ENCODE measurements at regions not wholly inside any gene's neighbourhood (a gene's known extent, or its start where the extent isn't known, plus 50 kb on each side); places are given as distances from the start of the nearest gene placed in this dataset.
A peak's percentile ranks its signal among the peaks of the same experiment; 100 is the strongest.

DNA sequence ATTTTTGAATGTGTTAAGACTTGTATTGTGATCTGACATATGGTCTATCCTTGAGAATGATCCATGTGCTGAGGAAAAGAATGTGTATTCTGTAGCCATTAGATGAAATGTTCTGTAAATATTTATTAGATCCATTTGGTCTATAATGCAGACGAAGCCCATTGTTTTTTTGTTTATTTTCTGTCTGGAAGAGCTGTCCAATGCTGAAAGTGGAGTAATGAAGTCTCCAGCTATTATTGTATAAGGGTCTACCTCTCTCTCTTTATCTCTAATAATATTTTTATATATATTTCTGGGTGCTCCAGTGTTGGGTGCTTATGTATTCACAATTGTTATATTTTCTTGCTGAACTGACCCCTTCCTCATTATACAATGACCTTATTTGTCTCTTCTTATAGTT lies 250.6 kb upstream of the GADL1 start:
- no TSS peak for BruUV-seq (replicated peaks)
- DNase-seq (ENCODE audit: low spot score) = no peak
- ChIA-PET POLR2A (no interaction called here), CTCF (ENCODE audit: low intra/inter-chr PET ratio, low total read pairs) (no interaction called here)
- Histone ChIP-seq H3K4me1 (ENCODE audit: insufficient read depth, low read length) (no peaks in the 10 kb centered on the region), H2AFZ (ENCODE audit: low read length) (no peak overlapping the region), H3K27me3 (ENCODE audit: control insufficient read depth in 1 of 2, insufficient read depth in 2 of 2, low read length in 2 of 2) (no peaks in the 10 kb centered on the region), H3K27ac (ENCODE audit: extremely low read length, insufficient read depth, low read length) (no peak overlapping the region), H3K79me2 (ENCODE audit: insufficient read depth, low read length) (no peaks in the 10 kb centered on the region), H3K36me3 (replicated peaks in 1 of 2; ENCODE audit: control insufficient read depth in 1 of 2, insufficient read depth in 2 of 2, low read length in 2 of 2) (no peaks in the 10 kb centered on the region), H3K9me3 (ENCODE audit: low read length) (peaks cover 13% of the 10 kb centered on the region), H3K4me3 (replicated peaks in 1 of 3; ENCODE audit: insufficient read depth in 1 of 3, low read depth in 2 of 3, low read length in 3 of 3) (no peak overlapping the region), H4K20me1 (ENCODE audit: insufficient read depth, low read length) (no peaks in the 10 kb centered on the region), H3K4me2 (ENCODE audit: low read depth, low read length) (no peak overlapping the region), H3K9ac (ENCODE audit: insufficient read depth, low read depth, low read length) (no peak overlapping the region)
- 65% methylated on average over 1 of the region's 1 CpG for WGBS (ENCODE audit: low lambda C conversion rate)
- in situ Hi-C loops (cut with HindIII; ENCODE audit: extremely low pct_ligation_motif_present, low pct_unique_long_range_greater_than_20kb) (loop anchor here (25.0 kb wide), 1 partner anchor 1133 kb away; no protein-coding TSS in a partner anchor), intact Hi-C loops (cut with micrococcal nuclease; ENCODE audit: unreplicated experiment) (no loop called here)
- ATAC-seq = no peak
- TF ChIP-seq ZNF713 (CRISPR knock-in tag; IDR thresholded peaks at IDR 0.05) = no peak
- no peak for TF ChIP-seq PCBP2 (optimal IDR thresholded peaks at IDR 0.05; ENCODE audit: low read depth, low read length, poor library complexity, severe bottlenecking)
- TF ChIP-seq, protein P1, sequence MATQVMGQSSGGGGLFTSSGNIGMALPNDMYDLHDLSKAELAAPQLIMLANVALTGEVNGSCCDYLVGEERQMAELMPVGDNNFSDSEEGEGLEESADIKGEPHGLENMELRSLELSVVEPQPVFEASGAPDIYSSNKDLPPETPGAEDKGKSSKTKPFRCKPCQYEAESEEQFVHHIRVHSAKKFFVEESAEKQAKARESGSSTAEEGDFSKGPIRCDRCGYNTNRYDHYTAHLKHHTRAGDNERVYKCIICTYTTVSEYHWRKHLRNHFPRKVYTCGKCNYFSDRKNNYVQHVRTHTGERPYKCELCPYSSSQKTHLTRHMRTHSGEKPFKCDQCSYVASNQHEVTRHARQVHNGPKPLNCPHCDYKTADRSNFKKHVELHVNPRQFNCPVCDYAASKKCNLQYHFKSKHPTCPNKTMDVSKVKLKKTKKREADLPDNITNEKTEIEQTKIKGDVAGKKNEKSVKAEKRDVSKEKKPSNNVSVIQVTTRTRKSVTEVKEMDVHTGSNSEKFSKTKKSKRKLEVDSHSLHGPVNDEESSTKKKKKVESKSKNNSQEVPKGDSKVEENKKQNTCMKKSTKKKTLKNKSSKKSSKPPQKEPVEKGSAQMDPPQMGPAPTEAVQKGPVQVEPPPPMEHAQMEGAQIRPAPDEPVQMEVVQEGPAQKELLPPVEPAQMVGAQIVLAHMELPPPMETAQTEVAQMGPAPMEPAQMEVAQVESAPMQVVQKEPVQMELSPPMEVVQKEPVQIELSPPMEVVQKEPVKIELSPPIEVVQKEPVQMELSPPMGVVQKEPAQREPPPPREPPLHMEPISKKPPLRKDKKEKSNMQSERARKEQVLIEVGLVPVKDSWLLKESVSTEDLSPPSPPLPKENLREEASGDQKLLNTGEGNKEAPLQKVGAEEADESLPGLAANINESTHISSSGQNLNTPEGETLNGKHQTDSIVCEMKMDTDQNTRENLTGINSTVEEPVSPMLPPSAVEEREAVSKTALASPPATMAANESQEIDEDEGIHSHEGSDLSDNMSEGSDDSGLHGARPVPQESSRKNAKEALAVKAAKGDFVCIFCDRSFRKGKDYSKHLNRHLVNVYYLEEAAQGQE (IDR thresholded peaks at IDR 0.05; ENCODE audit: borderline replicate concordance in 1 of 2, low read depth in 1 of 2, low read length in 2 of 2) = 0 out of 4 replicates have a peak, but pooled peaks of 1 of the 2 experiments have one; percentile 16
- FAIRE-seq = no peak

DNA sequence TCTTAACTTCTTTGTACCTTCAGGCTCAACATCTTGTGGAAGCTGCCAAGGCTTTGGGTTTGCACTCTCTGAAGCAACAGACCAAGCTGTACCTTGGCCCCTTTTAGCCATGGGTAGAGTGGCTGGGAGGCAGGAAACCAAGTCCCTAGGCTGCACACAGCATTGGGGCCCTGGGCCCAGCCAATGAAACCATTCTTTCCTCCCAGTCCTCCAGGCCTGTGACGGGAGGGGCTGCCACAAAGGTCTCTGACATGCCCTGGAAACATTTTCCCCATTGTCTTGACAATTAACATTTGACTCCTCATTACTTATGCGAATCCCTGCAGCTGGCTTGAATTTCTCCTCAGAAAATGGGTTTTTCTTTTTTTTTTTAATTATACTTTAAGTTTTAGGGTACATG lies 253.1 kb upstream of the GADL1 start:
- in situ Hi-C loops (cut with HindIII; ENCODE audit: extremely low pct_ligation_motif_present, low pct_unique_long_range_greater_than_20kb) (loop anchor here (25.0 kb wide), 1 partner anchor 1135 kb away; no protein-coding TSS in a partner anchor), intact Hi-C loops (cut with micrococcal nuclease; ENCODE audit: unreplicated experiment) (no loop called here)
- FAIRE-seq (no peak), ATAC-seq (no peak), DNase-seq (ENCODE audit: low spot score) (no peak)
- no peaks in the 10 kb centered on the region for H4K20me1 ChIP-seq (ENCODE audit: insufficient read depth, low read length)
- H3K4me1 ChIP-seq (ENCODE audit: insufficient read depth, low read length) = no peaks in the 10 kb centered on the region
- H3K36me3 ChIP-seq (replicated peaks in 1 of 2; ENCODE audit: control insufficient read depth in 1 of 2, insufficient read depth in 2 of 2, low read length in 2 of 2) = no peaks in the 10 kb centered on the region
- BruUV-seq (replicated peaks) = no TSS peak
- H3K9ac ChIP-seq (ENCODE audit: insufficient read depth, low read depth, low read length) = no peak overlapping the region
- H3K4me3 ChIP-seq (replicated peaks in 1 of 3; ENCODE audit: insufficient read depth in 1 of 3, low read depth in 2 of 3, low read length in 3 of 3) = no peak overlapping the region
- no peak overlapping the region for H2AFZ ChIP-seq (ENCODE audit: low read length)
- H3K27ac ChIP-seq (ENCODE audit: extremely low read length, insufficient read depth, low read length) = no peak overlapping the region
- no peak overlapping the region for H3K4me2 ChIP-seq (ENCODE audit: low read depth, low read length)
- no peaks in the 10 kb centered on the region for H3K79me2 ChIP-seq (ENCODE audit: insufficient read depth, low read length)
- H3K27me3 ChIP-seq (ENCODE audit: control insufficient read depth in 1 of 2, insufficient read depth in 2 of 2, low read length in 2 of 2) = no peaks in the 10 kb centered on the region
- ChIA-PET POLR2A (no interaction called here), CTCF (ENCODE audit: low intra/inter-chr PET ratio, low total read pairs) (no interaction called here)
- WGBS (ENCODE audit: low lambda C conversion rate) = 3% methylated on average over 2 of the region's 2 CpGs
- peaks cover 15% of the 10 kb centered on the region for H3K9me3 ChIP-seq (ENCODE audit: low read length)
- TF ChIP-seq ZFP36L1 (CRISPR knock-in tag; IDR thresholded peaks at IDR 0.05) (no peak), ZNF530 (CRISPR knock-in tag; IDR thresholded peaks at IDR 0.05; ENCODE audit: low read depth) (no peak), NR2F2 (IDR thresholded peaks at IDR 0.05; ENCODE audit: borderline replicate concordance, low read depth) (no peak), MEIS1 (CRISPR knock-in tag; IDR thresholded peaks at IDR 0.05; ENCODE audit: borderline replicate concordance) (no peak), ATF7 (IDR thresholded peaks at IDR 0.05) (no peak), ATF7 (CRISPR knock-in tag; IDR thresholded peaks at IDR 0.05) (no peak), ZNF660 (CRISPR knock-in tag; IDR thresholded peaks at IDR 0.05; ENCODE audit: borderline replicate concordance, low read depth) (no peak), ZNF232 (CRISPR knock-in tag; IDR thresholded peaks at IDR 0.05; ENCODE audit: borderline replicate concordance) (no peak)
- TF ChIP-seq, protein P2, sequence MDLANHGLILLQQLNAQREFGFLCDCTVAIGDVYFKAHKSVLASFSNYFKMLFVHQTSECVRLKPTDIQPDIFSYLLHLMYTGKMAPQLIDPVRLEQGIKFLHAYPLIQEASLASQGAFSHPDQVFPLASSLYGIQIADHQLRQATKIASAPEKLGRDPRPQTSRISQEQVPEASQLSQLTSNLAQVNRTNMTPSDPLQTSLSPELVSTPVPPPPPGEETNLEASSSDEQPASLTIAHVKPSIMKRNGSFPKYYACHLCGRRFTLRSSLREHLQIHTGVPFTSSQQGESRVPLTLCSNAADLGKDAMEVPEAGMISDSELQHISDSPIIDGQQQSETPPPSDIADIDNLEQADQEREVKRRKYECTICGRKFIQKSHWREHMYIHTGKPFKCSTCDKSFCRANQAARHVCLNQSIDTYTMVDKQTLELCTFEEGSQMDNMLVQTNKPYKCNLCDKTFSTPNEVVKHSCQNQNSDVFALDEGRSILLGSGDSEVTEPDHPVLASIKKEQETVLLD (CRISPR knock-in tag; IDR thresholded peaks at IDR 0.05; ENCODE audit: low read depth) = no peak
- TF ChIP-seq, protein P3, sequence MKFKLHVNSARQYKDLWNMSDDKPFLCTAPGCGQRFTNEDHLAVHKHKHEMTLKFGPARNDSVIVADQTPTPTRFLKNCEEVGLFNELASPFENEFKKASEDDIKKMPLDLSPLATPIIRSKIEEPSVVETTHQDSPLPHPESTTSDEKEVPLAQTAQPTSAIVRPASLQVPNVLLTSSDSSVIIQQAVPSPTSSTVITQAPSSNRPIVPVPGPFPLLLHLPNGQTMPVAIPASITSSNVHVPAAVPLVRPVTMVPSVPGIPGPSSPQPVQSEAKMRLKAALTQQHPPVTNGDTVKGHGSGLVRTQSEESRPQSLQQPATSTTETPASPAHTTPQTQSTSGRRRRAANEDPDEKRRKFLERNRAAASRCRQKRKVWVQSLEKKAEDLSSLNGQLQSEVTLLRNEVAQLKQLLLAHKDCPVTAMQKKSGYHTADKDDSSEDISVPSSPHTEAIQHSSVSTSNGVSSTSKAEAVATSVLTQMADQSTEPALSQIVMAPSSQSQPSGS (CRISPR knock-in tag; IDR thresholded peaks at IDR 0.05) = no peak

Measured in HepG2 (cell line).